ENCODE measurements at regions not wholly inside any gene's neighbourhood (a gene's known extent, or its start where the extent isn't known, plus 50 kb on each side); places are given as distances from the start of the nearest gene placed in this dataset.

GRCh38 chr18:37710726-37711125 is 145.1 kb upstream of the CELF4 start:
- DNase-seq (ENCODE audit: extremely low spot score) = no peak
- ChIA-PET CTCF (no interaction called here), POLR2A (no interaction called here)
- TF ChIP-seq ZNF384 (IDR thresholded peaks at IDR 0.05) (no peak), FOXK2 (IDR thresholded peaks at IDR 0.05) (no peak), LEF1 (IDR thresholded peaks at IDR 0.05; ENCODE audit: borderline replicate concordance) (no peak), TARDBP (IDR thresholded peaks at IDR 0.05) (no peak), SUZ12 (IDR thresholded peaks at IDR 0.05) (no peak), L3MBTL2 (conservative IDR thresholded peaks at IDR 0.05) (no peak), PKNOX1 (IDR thresholded peaks at IDR 0.05) (no peak), HDGF (IDR thresholded peaks at IDR 0.05; ENCODE audit: borderline replicate concordance) (no peak), ELF4 (IDR thresholded peaks at IDR 0.05) (no peak), ARNT (IDR thresholded peaks at IDR 0.05) (no peak)

GRCh38 chr18:37709740-37710139 is 144.1 kb upstream of the CELF4 start:
- ChIA-PET CTCF (no interaction called here), POLR2A (no interaction called here)
- TF ChIP-seq CTBP1 (IDR thresholded peaks at IDR 0.05; ENCODE audit: borderline replicate concordance) (no peak), NFRKB (IDR thresholded peaks at IDR 0.05) (no peak), L3MBTL2 (conservative IDR thresholded peaks at IDR 0.05) (no peak), ARNT (IDR thresholded peaks at IDR 0.05) (no peak), FOXA1 (IDR thresholded peaks at IDR 0.05) (no peak), FOXK2 (IDR thresholded peaks at IDR 0.05) (no peak), ELF4 (IDR thresholded peaks at IDR 0.05) (no peak)
- no peak for DNase-seq (ENCODE audit: extremely low spot score)

- ChIA-PET CTCF (no interaction called here), POLR2A (no interaction called here)
- TF ChIP-seq LEF1 (IDR thresholded peaks at IDR 0.05; ENCODE audit: borderline replicate concordance) (no peak), PKNOX1 (IDR thresholded peaks at IDR 0.05) (no peak), BHLHE40 (IDR thresholded peaks at IDR 0.05; ENCODE audit: borderline replicate concordance) (no peak), CTBP1 (IDR thresholded peaks at IDR 0.05; ENCODE audit: borderline replicate concordance) (no peak), NFRKB (IDR thresholded peaks at IDR 0.05) (no peak), FOXK2 (IDR thresholded peaks at IDR 0.05) (no peak), SUZ12 (IDR thresholded peaks at IDR 0.05) (no peak), HDGF (IDR thresholded peaks at IDR 0.05; ENCODE audit: borderline replicate concordance) (no peak), ZNF384 (IDR thresholded peaks at IDR 0.05) (no peak), TARDBP (IDR thresholded peaks at IDR 0.05) (no peak), SP1 (IDR thresholded peaks at IDR 0.05) (no peak), ELF4 (IDR thresholded peaks at IDR 0.05) (no peak)
- DNase-seq (ENCODE audit: extremely low spot score) = no peak
Observed at GRCh38 chr18:37705016-37705415, 139.4 kb upstream of the CELF4 start.

- DNase-seq (ENCODE audit: extremely low spot score) = no peak
- CTCF ChIA-PET = no interaction called here
- POLR2A ChIA-PET = no interaction called here
- TF ChIP-seq PKNOX1 (IDR thresholded peaks at IDR 0.05) (no peak), SUZ12 (IDR thresholded peaks at IDR 0.05) (no peak), BHLHE40 (IDR thresholded peaks at IDR 0.05; ENCODE audit: borderline replicate concordance) (no peak), ARNT (IDR thresholded peaks at IDR 0.05) (no peak), ZNF384 (IDR thresholded peaks at IDR 0.05) (no peak), FOXA1 (IDR thresholded peaks at IDR 0.05) (no peak), FOXM1 (IDR thresholded peaks at IDR 0.05; ENCODE audit: borderline replicate concordance) (no peak), ELF4 (IDR thresholded peaks at IDR 0.05) (no peak), SP1 (IDR thresholded peaks at IDR 0.05) (no peak), L3MBTL2 (conservative IDR thresholded peaks at IDR 0.05) (no peak)
Observed at GRCh38 chr18:37702841-37703240, 137.2 kb upstream of the CELF4 start.

- ChIA-PET POLR2A (no interaction called here), CTCF (no interaction called here)
- DNase-seq (ENCODE audit: extremely low spot score) = no peak
- TF ChIP-seq ELF4 (IDR thresholded peaks at IDR 0.05) (no peak), BHLHE40 (IDR thresholded peaks at IDR 0.05; ENCODE audit: borderline replicate concordance) (no peak), SP1 (IDR thresholded peaks at IDR 0.05) (no peak), ARNT (IDR thresholded peaks at IDR 0.05) (no peak), ZNF384 (IDR thresholded peaks at IDR 0.05) (no peak), LEF1 (IDR thresholded peaks at IDR 0.05; ENCODE audit: borderline replicate concordance) (no peak), CTBP1 (IDR thresholded peaks at IDR 0.05; ENCODE audit: borderline replicate concordance) (no peak), NFRKB (IDR thresholded peaks at IDR 0.05) (no peak), FOXA1 (IDR thresholded peaks at IDR 0.05) (no peak), SUZ12 (IDR thresholded peaks at IDR 0.05) (no peak), FOXK2 (IDR thresholded peaks at IDR 0.05) (no peak), TARDBP (IDR thresholded peaks at IDR 0.05) (no peak)
Observed at GRCh38 chr18:37701967-37702366, 136.4 kb upstream of the CELF4 start.

- ChIA-PET CTCF (no interaction called here), POLR2A (no interaction called here)
- DNase-seq (ENCODE audit: extremely low spot score) = no peak
- TF ChIP-seq HDGF (IDR thresholded peaks at IDR 0.05; ENCODE audit: borderline replicate concordance) (no peak), TARDBP (IDR thresholded peaks at IDR 0.05) (no peak), LEF1 (IDR thresholded peaks at IDR 0.05; ENCODE audit: borderline replicate concordance) (no peak), NFRKB (IDR thresholded peaks at IDR 0.05) (no peak), PKNOX1 (IDR thresholded peaks at IDR 0.05) (no peak), FOXM1 (IDR thresholded peaks at IDR 0.05; ENCODE audit: borderline replicate concordance) (no peak), ELF4 (IDR thresholded peaks at IDR 0.05) (no peak), FOXA1 (IDR thresholded peaks at IDR 0.05) (no peak), ARNT (IDR thresholded peaks at IDR 0.05) (no peak), BHLHE40 (IDR thresholded peaks at IDR 0.05; ENCODE audit: borderline replicate concordance) (no peak), CTBP1 (IDR thresholded peaks at IDR 0.05; ENCODE audit: borderline replicate concordance) (no peak), SUZ12 (IDR thresholded peaks at IDR 0.05) (no peak), FOXK2 (IDR thresholded peaks at IDR 0.05) (no peak), L3MBTL2 (conservative IDR thresholded peaks at IDR 0.05) (no peak), ZNF384 (IDR thresholded peaks at IDR 0.05) (no peak), SP1 (IDR thresholded peaks at IDR 0.05) (no peak)
Observed at GRCh38 chr18:37698508-37699040, 133.0 kb upstream of the CELF4 start.

Data from HEK293T (cell line).